ENCODE measurements at regions not wholly inside any gene's neighbourhood (a gene's known extent, or its start where the extent isn't known, plus 50 kb on each side); places are given as distances from the start of the nearest gene placed in this dataset.

DNA sequence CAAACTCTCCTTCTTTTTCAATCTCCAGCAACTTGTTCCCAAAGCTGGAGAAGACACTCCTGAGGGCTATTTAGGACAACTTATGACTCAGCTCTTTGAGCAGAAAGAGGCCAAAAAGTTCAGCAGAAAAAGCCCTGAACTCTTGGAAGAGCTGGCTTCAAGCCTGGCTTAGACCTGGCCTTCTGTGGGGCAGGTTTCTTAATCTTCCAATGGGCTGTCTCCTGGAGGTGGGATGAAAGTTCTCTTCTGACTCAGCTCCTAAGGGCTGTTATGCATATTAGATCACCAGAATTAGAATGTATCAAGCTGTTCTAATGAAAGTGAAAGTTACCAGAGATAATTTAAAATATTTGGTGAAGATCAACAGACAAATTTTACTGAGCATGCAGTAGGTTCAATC is 129.4 kb downstream of the RAD51AP2 start:
- intact Hi-C loops (cut with micrococcal nuclease; ENCODE audit: unreplicated experiment), result no loop called here
- BruUV-seq (replicated peaks), result no TSS peak
- Histone ChIP-seq H3K27me3 (ENCODE audit: insufficient read depth, low read depth) (no peaks in the 10 kb centered on the region), H2AFZ (no peak overlapping the region), H3K27ac (no peak overlapping the region), H3K36me3 (ENCODE audit: low read depth) (no peaks in the 10 kb centered on the region), H3K79me2 (ENCODE audit: low read depth) (no peaks in the 10 kb centered on the region), H3K9me3 (ENCODE audit: insufficient read depth, low read depth) (no peaks in the 10 kb centered on the region), H3K4me1 (replicated peaks; ENCODE audit: insufficient read depth) (no peaks in the 10 kb centered on the region), H3F3A (ENCODE audit: insufficient read depth, low read depth) (no peaks in the 10 kb centered on the region), H3K4me2 (no peak overlapping the region), H4K20me1 (ENCODE audit: insufficient read depth) (no peaks in the 10 kb centered on the region), H3K4me3 (no peak overlapping the region), H3K9me2 (ENCODE audit: insufficient read depth) (no peaks in the 10 kb centered on the region; the same call in 1 of the 2 replicates)
- no peak for TF ChIP-seq EZH2 (IDR thresholded peaks at IDR 0.05; ENCODE audit: low read depth)
- TF ChIP-seq, protein P1, sequence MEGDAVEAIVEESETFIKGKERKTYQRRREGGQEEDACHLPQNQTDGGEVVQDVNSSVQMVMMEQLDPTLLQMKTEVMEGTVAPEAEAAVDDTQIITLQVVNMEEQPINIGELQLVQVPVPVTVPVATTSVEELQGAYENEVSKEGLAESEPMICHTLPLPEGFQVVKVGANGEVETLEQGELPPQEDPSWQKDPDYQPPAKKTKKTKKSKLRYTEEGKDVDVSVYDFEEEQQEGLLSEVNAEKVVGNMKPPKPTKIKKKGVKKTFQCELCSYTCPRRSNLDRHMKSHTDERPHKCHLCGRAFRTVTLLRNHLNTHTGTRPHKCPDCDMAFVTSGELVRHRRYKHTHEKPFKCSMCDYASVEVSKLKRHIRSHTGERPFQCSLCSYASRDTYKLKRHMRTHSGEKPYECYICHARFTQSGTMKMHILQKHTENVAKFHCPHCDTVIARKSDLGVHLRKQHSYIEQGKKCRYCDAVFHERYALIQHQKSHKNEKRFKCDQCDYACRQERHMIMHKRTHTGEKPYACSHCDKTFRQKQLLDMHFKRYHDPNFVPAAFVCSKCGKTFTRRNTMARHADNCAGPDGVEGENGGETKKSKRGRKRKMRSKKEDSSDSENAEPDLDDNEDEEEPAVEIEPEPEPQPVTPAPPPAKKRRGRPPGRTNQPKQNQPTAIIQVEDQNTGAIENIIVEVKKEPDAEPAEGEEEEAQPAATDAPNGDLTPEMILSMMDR (conservative IDR thresholded peaks at IDR 0.05), result no peak
- no peak for DNase-seq
- CTCF ChIA-PET, result no interaction called here
- POLR2A ChIA-PET (ENCODE audit: unreplicated experiment), result interaction anchor here (0.6 kb wide), 1 partner anchor 10 kb away, joined by 10 read pairs; no protein-coding TSS in a partner anchor

DNA sequence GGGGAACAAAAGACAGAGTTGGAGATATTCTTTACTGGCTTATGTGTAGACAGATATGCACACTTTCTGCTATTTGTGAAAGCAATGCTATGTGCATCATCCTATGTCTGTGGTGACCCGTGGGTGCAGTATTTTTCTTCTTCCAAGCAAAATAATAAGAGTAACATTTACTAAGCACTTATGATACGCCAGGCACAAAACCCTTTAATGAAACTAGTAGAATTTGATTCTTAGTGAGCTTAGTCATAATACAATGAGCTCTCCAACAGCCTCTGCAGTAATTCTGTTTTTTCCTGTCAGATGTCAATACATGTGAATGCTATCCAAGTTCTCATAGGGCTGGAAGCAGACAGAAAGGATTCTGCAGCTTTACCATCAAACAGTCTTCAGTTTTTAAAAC is 130.6 kb downstream of the RAD51AP2 start:
- H3K36me3 ChIP-seq (ENCODE audit: low read depth), result no peaks in the 10 kb centered on the region
- CTCF ChIA-PET, result no interaction called here
- no peak overlapping the region for H3K4me2 ChIP-seq
- H3K27me3 ChIP-seq (ENCODE audit: insufficient read depth, low read depth), result no peaks in the 10 kb centered on the region
- POLR2A ChIA-PET (ENCODE audit: unreplicated experiment), result no interaction called here
- TF ChIP-seq, protein P1 (conservative IDR thresholded peaks at IDR 0.05), result no peak
- no peak for TF ChIP-seq EZH2 (IDR thresholded peaks at IDR 0.05; ENCODE audit: low read depth)
- no peaks in the 10 kb centered on the region for H4K20me1 ChIP-seq (ENCODE audit: insufficient read depth)
- no peaks in the 10 kb centered on the region for H3K9me2 ChIP-seq (ENCODE audit: insufficient read depth)
- no TSS peak for BruUV-seq (replicated peaks)
- H3K9me3 ChIP-seq (ENCODE audit: insufficient read depth, low read depth), result no peaks in the 10 kb centered on the region
- no peak for DNase-seq
- no peaks in the 10 kb centered on the region for H3F3A ChIP-seq (ENCODE audit: insufficient read depth, low read depth)
- no peak overlapping the region for H3K27ac ChIP-seq
- no peak overlapping the region for H2AFZ ChIP-seq
- no peaks in the 10 kb centered on the region for H3K4me1 ChIP-seq (replicated peaks; ENCODE audit: insufficient read depth)
- intact Hi-C loops (cut with micrococcal nuclease; ENCODE audit: unreplicated experiment), result no loop called here
- no peaks in the 10 kb centered on the region for H3K79me2 ChIP-seq (ENCODE audit: low read depth)
- no peak overlapping the region for H3K4me3 ChIP-seq

DNA sequence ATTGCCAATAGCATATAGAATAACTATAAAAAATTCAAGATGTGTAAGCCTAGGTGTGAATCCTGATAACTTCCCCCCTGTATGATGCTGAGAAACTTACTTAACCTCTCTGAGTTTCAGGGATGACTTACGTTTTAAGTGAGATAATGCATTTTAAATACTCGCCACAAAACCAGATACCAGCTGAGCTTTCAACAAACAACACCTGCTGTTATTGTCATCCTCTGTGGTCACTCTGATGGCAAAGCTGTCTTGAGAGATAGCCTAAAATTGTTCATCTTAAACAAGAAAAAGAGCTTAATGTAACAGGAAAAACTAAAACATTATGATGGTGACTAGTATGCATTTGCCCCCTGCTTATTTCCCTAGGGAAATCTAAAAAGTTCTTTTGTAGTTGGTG is 131.5 kb downstream of the RAD51AP2 start:
- no peaks in the 10 kb centered on the region for H3F3A ChIP-seq (ENCODE audit: insufficient read depth, low read depth)
- no peaks in the 10 kb centered on the region for H3K36me3 ChIP-seq (ENCODE audit: low read depth)
- no TSS peak for BruUV-seq (replicated peaks)
- TF ChIP-seq, protein P1 (conservative IDR thresholded peaks at IDR 0.05), result no peak
- no peak for TF ChIP-seq EZH2 (IDR thresholded peaks at IDR 0.05; ENCODE audit: low read depth)
- ChIA-PET POLR2A (ENCODE audit: unreplicated experiment) (no interaction called here), CTCF (no interaction called here)
- no peaks in the 10 kb centered on the region for H3K4me1 ChIP-seq (replicated peaks; ENCODE audit: insufficient read depth)
- H3K27me3 ChIP-seq (ENCODE audit: insufficient read depth, low read depth), result no peaks in the 10 kb centered on the region
- no peak overlapping the region for H3K4me2 ChIP-seq
- no peaks in the 10 kb centered on the region for H3K79me2 ChIP-seq (ENCODE audit: low read depth)
- no peak overlapping the region for H3K4me3 ChIP-seq
- no peaks in the 10 kb centered on the region for H3K9me3 ChIP-seq (ENCODE audit: insufficient read depth, low read depth)
- DNase-seq, result no peak
- no peaks in the 10 kb centered on the region for H4K20me1 ChIP-seq (ENCODE audit: insufficient read depth)
- H3K27ac ChIP-seq, result no peak overlapping the region
- no peaks in the 10 kb centered on the region for H3K9me2 ChIP-seq (ENCODE audit: insufficient read depth)
- intact Hi-C loops (cut with micrococcal nuclease; ENCODE audit: unreplicated experiment), result no loop called here
- H2AFZ ChIP-seq, result no peak overlapping the region

Measured in PC-9 (cell line).